WTC11 (cell line): ENCODE measurements at regions not wholly inside any gene's neighbourhood (a gene's known extent, or its start where the extent isn't known, plus 50 kb on each side); places are given as distances from the start of the nearest gene placed in this dataset.

Experiments
- FOXP1 ChIP-seq: sonication (generic); formaldehyde crosslinking; IDR thresholded peaks from 2 replicates; pipeline ENCODE4 v1.8.0; 2022; ENCODE audit warnings: missing genetic modification reagents, mild to moderate bottlenecking, moderate library complexity, borderline replicate concordance
- NFYB ChIP-seq: sonication (generic); formaldehyde crosslinking; conservative IDR thresholded peaks from 2 replicates; pipeline ENCODE4 v1.8.0; 2022; ENCODE audit warnings: low read depth, missing genetic modification reagents
- NR2C2 ChIP-seq: sonication (generic); formaldehyde crosslinking; IDR thresholded peaks from 2 replicates; pipeline ENCODE4 v1.8.0; 2022; ENCODE audit warnings: mild to moderate bottlenecking, missing genetic modification reagents
- SMAD3 ChIP-seq: sonication (generic); formaldehyde crosslinking; IDR thresholded peaks from 2 replicates; pipeline ENCODE4 v1.8.0; 2022; ENCODE audit warnings: missing genetic modification reagents, mild to moderate bottlenecking, borderline replicate concordance
- TCF7 ChIP-seq: sonication (generic); formaldehyde crosslinking; IDR thresholded peaks from 2 replicates; pipeline ENCODE4 v1.8.0; 2022; ENCODE audit warnings: mild to moderate bottlenecking, low read depth, missing genetic modification reagents, moderate library complexity
- TP53 ChIP-seq: sonication (generic); formaldehyde crosslinking; IDR thresholded peaks from 2 replicates; pipeline ENCODE4 v1.8.1; 2023; ENCODE audit warnings: mild to moderate bottlenecking, missing genetic modification reagents
- ZNF263 ChIP-seq: sonication (generic); formaldehyde crosslinking; IDR thresholded peaks from 2 replicates; pipeline ENCODE4 v1.8.1; 2022; ENCODE audit warnings: low read depth, mild to moderate bottlenecking, moderate library complexity, missing genetic modification reagents
- ZNF416 ChIP-seq: fragments of 250-450 bp; sonication (Bioruptor Pico); IDR thresholded peaks from 2 replicates; pipeline ENCODE4 v1.9.0; 2021; ENCODE audit warnings: mild to moderate bottlenecking, inconsistent platforms
- ZNF423 ChIP-seq: fragments of 250-450 bp; sonication (Bioruptor Pico); IDR thresholded peaks from 2 replicates; pipeline ENCODE4 v2.1.2; 2022; ENCODE audit warnings: mild to moderate bottlenecking, moderate library complexity
- TF ChIP-seq, protein P1 (sequence below): fragments of 200-600 bp; IDR thresholded peaks from 2 replicates; pipeline ENCODE4 v1.8.0; 2022; ENCODE audit warnings: antibody characterized with exemption

DNA sequence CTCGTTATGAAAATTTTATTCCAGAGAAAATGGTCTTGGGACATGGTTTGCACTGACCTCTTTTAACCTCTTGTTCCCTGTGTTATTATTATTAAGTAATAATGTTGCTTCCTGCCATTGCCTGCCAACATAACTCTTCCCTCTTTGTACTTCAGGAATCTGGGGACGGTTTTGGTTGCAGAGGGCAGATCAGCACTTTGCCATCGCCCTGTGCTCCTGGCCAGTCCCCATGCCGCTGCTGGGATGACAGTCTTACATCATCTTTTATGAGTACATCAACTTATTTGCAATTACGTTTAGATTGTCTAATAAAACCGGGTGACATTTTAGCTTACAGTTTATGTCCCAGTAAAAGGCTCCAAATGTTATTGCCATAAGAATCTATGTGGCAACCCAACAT is 157.2 kb downstream of the CDH26 start:
- TF ChIP-seq, protein P1, sequence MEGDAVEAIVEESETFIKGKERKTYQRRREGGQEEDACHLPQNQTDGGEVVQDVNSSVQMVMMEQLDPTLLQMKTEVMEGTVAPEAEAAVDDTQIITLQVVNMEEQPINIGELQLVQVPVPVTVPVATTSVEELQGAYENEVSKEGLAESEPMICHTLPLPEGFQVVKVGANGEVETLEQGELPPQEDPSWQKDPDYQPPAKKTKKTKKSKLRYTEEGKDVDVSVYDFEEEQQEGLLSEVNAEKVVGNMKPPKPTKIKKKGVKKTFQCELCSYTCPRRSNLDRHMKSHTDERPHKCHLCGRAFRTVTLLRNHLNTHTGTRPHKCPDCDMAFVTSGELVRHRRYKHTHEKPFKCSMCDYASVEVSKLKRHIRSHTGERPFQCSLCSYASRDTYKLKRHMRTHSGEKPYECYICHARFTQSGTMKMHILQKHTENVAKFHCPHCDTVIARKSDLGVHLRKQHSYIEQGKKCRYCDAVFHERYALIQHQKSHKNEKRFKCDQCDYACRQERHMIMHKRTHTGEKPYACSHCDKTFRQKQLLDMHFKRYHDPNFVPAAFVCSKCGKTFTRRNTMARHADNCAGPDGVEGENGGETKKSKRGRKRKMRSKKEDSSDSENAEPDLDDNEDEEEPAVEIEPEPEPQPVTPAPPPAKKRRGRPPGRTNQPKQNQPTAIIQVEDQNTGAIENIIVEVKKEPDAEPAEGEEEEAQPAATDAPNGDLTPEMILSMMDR = no peak
- TF ChIP-seq ZNF263 (CRISPR knock-in tag) (no peak), NFYB (no peak), TP53 (CRISPR knock-in tag) (no peak), FOXP1 (CRISPR knock-in tag) (no peak), SMAD3 (CRISPR knock-in tag) (no peak), NR2C2 (CRISPR knock-in tag) (no peak), ZNF416 (no peak), TCF7 (no peak), ZNF423 (no peak)
